ENCODE measurements at regions not wholly inside any gene's neighbourhood (a gene's known extent, or its start where the extent isn't known, plus 50 kb on each side); places are given as distances from the start of the nearest gene placed in this dataset.
"Not testable (repeated sequence)": the region's sequence is repeated elsewhere in the genome, so short reads cannot be mapped to it uniquely, and the experiment has no call there.

GRCh38 chr5:145666591-145666990, 168.6 kb downstream of the PRELID2 start:
- no peak for DNase-seq (ENCODE audit: low spot score)
- ChIA-PET POLR2A (ENCODE audit: low non-redundant PET) (no interaction called here), CTCF (interaction anchor here (0.6 kb wide), 1 partner anchor 373 kb away, joined by 3 read pairs; no protein-coding TSS in a partner anchor)
- TF ChIP-seq CTCF (conservative IDR thresholded peaks at IDR 0.05; ENCODE audit: low read depth) = no peak
- no peak overlapping the region for H3K27ac ChIP-seq

- ChIA-PET POLR2A (ENCODE audit: low non-redundant PET) (no interaction called here), CTCF (interaction anchor here (0.5 to 0.7 kb wide), 2 partner anchors 59 to 226 kb away, joined by 3 to 4 read pairs; no protein-coding TSS in a partner anchor)
- H3K27ac ChIP-seq = no peak overlapping the region
- no peak for TF ChIP-seq CTCF (conservative IDR thresholded peaks at IDR 0.05; ENCODE audit: low read depth)
- DNase-seq (ENCODE audit: low spot score) = no peak
Measured at GRCh38 chr5:145661737-145662485, 173.2 kb downstream of the PRELID2 start.

- no peak overlapping the region for H3K27ac ChIP-seq
- DNase-seq (ENCODE audit: low spot score) = no peak
- TF ChIP-seq CTCF (conservative IDR thresholded peaks at IDR 0.05; ENCODE audit: low read depth) = no peak
- ChIA-PET CTCF (interaction anchor here (0.7 kb wide), 1 partner anchor 60 kb away, joined by 3 read pairs; no protein-coding TSS in a partner anchor), POLR2A (ENCODE audit: low non-redundant PET) (no interaction called here)
Measured at GRCh38 chr5:145660897-145661640, 174.1 kb downstream of the PRELID2 start.

- CTCF ChIA-PET = no interaction called here
- POLR2A ChIA-PET (ENCODE audit: low non-redundant PET) = no interaction called here
Measured at GRCh38 chr5:145658435-145658834, 176.7 kb downstream of the PRELID2 start.

GRCh38 chr5:145652700-145653099, 182.4 kb downstream of the PRELID2 start:
- CTCF ChIA-PET; H3K27ac ChIP-seq; DNase-seq (ENCODE audit: low spot score); POLR2A ChIA-PET (ENCODE audit: low non-redundant PET): not testable (repeated sequence)

More at GRCh38 chr5:145658435-145658834, 176.7 kb downstream of the PRELID2 start:
- no peak for TF ChIP-seq CTCF (conservative IDR thresholded peaks at IDR 0.05; ENCODE audit: low read depth)
- H3K27ac ChIP-seq = no peak overlapping the region
- DNase-seq (ENCODE audit: low spot score) = no peak

GRCh38 chr5:145647137-145647536, 188.0 kb downstream of the PRELID2 start:
- DNase-seq (ENCODE audit: low spot score); CTCF ChIA-PET; H3K27ac ChIP-seq; POLR2A ChIA-PET (ENCODE audit: low non-redundant PET): not testable (repeated sequence)

- POLR2A ChIA-PET (ENCODE audit: low non-redundant PET); DNase-seq (ENCODE audit: low spot score); CTCF ChIA-PET: not testable (repeated sequence)
Measured at GRCh38 chr5:145643214-145643613, 191.9 kb downstream of the PRELID2 start.

GRCh38 chr5:145637396-145637795, 197.7 kb downstream of the PRELID2 start:
- no peak overlapping the region for H3K27ac ChIP-seq
- no peak for DNase-seq (ENCODE audit: low spot score)
- TF ChIP-seq CTCF (conservative IDR thresholded peaks at IDR 0.05; ENCODE audit: low read depth) = no peak
- ChIA-PET POLR2A (ENCODE audit: low non-redundant PET) (no interaction called here), CTCF (no interaction called here)

More at GRCh38 chr5:145643214-145643613, 191.9 kb downstream of the PRELID2 start:
- H3K27ac ChIP-seq = not testable (repeated sequence)

Measured in RWPE1 (cell line).